Heart left ventricle (tissue), 16 donors: ENCODE measurements at regions not wholly inside any gene's neighbourhood (a gene's known extent, or its start where the extent isn't known, plus 50 kb on each side); places are given as distances from the start of the nearest gene placed in this dataset.

ENCODE experiments used
- ATAC-seq, 4 donors: fragments of 200-7000 bp; cut with Tn5 transposase; one replicate each; pipeline ENCODE4 v1.9.1; 2020 to 2022; ENCODE audit warnings: moderate library complexity in 4 of 4, mild to moderate bottlenecking in 3 of 4, moderate number of reproducible peaks in 1 of 4
- DNase-seq, 5 donors: peaks; one replicate each; pipeline ENCODE4 v3.0.0-alpha.2; 2020
- H3K27ac ChIP-seq, 12 donors: fragments of 200-600 bp; sonication (generic) in 4 of 12; one replicate each; pipeline versions ENCODE4 v1.5.0 to v1.8.0; 2016 to 2022; ENCODE audit warnings: mild to moderate bottlenecking in 2 of 12
- H3K27me3 ChIP-seq, 9 donors: fragments of 200-600 bp; sonication (generic) in 2 of 9; one replicate each; pipeline versions ENCODE4 v1.5.1 to v1.8.0; 2016 to 2022; ENCODE audit warnings: mild to moderate bottlenecking in 3 of 9
- H3K36me3 ChIP-seq, 9 donors: fragments of 200-600 bp; sonication (generic) in 2 of 9; one replicate each; pipeline versions ENCODE4 v1.5.0 to v1.8.0; 2018 to 2022; ENCODE audit warnings: mild to moderate bottlenecking in 2 of 9
- H3K4me1 ChIP-seq, 12 donors: fragments of 200-600 bp; sonication (generic) in 4 of 12; one replicate each; pipeline versions ENCODE4 v1.5.0 to v1.8.0; 2016 to 2022; ENCODE audit warnings: mild to moderate bottlenecking in 3 of 12
- H3K4me3 ChIP-seq, 12 donors: fragments of 200-600 bp; sonication (generic) in 4 of 12; one replicate each; pipeline versions ENCODE4 v1.5.0 to v1.8.0; 2017 to 2022; ENCODE audit warnings: mild to moderate bottlenecking in 9 of 12, moderate library complexity in 4 of 12
- H3K9me3 ChIP-seq, 12 donors: fragments of 200-600 bp; sonication (generic) in 4 of 12; one replicate each; pipeline versions ENCODE4 v1.5.0 to v1.8.0; 2016 to 2022; ENCODE audit warnings: mild to moderate bottlenecking in 1 of 12
- POLR2A ChIP-seq, 2 donors: fragments of 450-650 bp; IDR thresholded peaks; one replicate each; pipeline ENCODE4 v1.6.1; 2017; ENCODE audit warnings: antibody characterized with exemption in 2 of 2, mild to moderate bottlenecking in 2 of 2, moderate library complexity in 2 of 2
- WGBS, 4 donors: extraction: QIAGEN DNeasy Blood & Tissue Kit in 2 of 4; methylation state at CpG; one replicate each; pipeline versions ENCODE4 v1.1.5 to v1.1.7; 2013 to 2018; 5-methylcytosine and 5-hydroxymethylcytosine counted together
- intact Hi-C, 10 donors: fragments of 100-400 bp; cut with DNase I; formaldehyde crosslinking; loops; one replicate each; pipeline versions ENCODE4 v1.11.1 to v1.14.2; 2022
- TF ChIP-seq, protein P1 (sequence below), 12 donors: fragments of 200-600 bp; sonication (generic) in 4 of 12; IDR thresholded peaks; one replicate each; pipeline versions ENCODE4 v1.5.0 to v1.8.0; 2018 to 2022; ENCODE audit warnings: antibody characterized with exemption in 12 of 12, mild to moderate bottlenecking in 5 of 12
- donor health status: ischemic (EF 13 %, LVEDD 7.1; RV severe dilation, severe dysfunction).
- donor health status: healthy with polysubstance abuse.
- donor health status: DM: no; HTN: yes; CAD: no.
- donor health status: DM: no; HTN: no; CAD: no.
- donor health status: ischemic (EF 25% LVEDD 6.9; RV normal size, moderate dysfunction).
- donor health status: ischemic (EF 25% LVEDD 5.7; RV mildly dilated, moderate dysfunction).
- donor health status: healthy.
- donor health status: DM: yes; HTN: yes; CAD: no.
- donor health status: ischemic (EF 35%, LVEDD 5.7; RV mildly dilated, moderate dysfunction).
- donor health status: nonischemic (EF 11% LVEDD 7.7; RV severe dilation, severe dysfunction).
- donor health status: DM: yes; HTN: yes; CAD: no.
- donor health status: PGD.
- donor health status: ischemic (EF 29% LVEDD 5.4; RV normal size, mild dysfunction).
- donor health status: nonischemic (EF 23%, LVEDD 6.1; RV moderate dilation, normal function).

DNA sequence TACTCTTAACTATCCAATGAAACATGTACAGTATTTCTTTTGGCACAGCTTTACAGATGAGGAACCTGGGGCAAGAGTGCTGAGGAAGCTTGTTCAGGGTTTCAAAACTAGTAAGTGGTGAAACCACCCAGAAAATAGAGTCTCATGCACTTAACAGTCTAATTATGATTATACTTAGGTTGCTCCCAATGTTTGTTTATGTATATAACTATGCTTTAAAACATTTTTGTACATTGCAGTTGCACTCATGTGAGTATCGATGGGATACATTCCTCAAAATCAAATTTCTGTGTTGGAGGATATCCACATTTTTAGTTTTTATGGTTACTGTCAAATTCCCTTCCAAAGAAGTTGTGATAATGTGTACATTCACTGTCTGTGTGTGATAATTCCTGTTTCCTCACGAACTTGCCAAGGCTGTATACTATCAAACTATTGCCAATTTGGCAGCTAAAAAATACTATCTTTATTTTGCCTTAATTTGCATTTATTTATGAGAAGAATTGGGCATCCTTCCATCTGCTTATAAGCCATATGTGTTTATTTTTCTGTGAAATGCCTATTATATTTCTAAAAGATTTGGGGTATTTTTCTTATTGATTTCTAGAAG is 143.9 kb upstream of the SSTR1 start:
- 52 to 68% (median 53%) methylated on average over 2 of the region's 2 CpGs for WGBS, 4 donors
- no peaks in the 10 kb centered on the region for H3K36me3 ChIP-seq
- H3K27me3 ChIP-seq = no peaks in the 10 kb centered on the region
- H3K4me3 ChIP-seq = no peak overlapping the region
- no peak overlapping the region for H3K27ac ChIP-seq
- no peak for DNase-seq
- intact Hi-C loops = no loop called here
- no peak for TF ChIP-seq POLR2A (IDR thresholded peaks at IDR 0.05)
- TF ChIP-seq, protein P1, sequence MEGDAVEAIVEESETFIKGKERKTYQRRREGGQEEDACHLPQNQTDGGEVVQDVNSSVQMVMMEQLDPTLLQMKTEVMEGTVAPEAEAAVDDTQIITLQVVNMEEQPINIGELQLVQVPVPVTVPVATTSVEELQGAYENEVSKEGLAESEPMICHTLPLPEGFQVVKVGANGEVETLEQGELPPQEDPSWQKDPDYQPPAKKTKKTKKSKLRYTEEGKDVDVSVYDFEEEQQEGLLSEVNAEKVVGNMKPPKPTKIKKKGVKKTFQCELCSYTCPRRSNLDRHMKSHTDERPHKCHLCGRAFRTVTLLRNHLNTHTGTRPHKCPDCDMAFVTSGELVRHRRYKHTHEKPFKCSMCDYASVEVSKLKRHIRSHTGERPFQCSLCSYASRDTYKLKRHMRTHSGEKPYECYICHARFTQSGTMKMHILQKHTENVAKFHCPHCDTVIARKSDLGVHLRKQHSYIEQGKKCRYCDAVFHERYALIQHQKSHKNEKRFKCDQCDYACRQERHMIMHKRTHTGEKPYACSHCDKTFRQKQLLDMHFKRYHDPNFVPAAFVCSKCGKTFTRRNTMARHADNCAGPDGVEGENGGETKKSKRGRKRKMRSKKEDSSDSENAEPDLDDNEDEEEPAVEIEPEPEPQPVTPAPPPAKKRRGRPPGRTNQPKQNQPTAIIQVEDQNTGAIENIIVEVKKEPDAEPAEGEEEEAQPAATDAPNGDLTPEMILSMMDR (IDR thresholded peaks at IDR 0.05) = no peak
- H3K9me3 ChIP-seq = peaks cover 0 to 41% (median 19%) of the 10 kb centered on the region in 12 donors
- ATAC-seq = no peak
- no peaks in the 10 kb centered on the region for H3K4me1 ChIP-seq

DNA sequence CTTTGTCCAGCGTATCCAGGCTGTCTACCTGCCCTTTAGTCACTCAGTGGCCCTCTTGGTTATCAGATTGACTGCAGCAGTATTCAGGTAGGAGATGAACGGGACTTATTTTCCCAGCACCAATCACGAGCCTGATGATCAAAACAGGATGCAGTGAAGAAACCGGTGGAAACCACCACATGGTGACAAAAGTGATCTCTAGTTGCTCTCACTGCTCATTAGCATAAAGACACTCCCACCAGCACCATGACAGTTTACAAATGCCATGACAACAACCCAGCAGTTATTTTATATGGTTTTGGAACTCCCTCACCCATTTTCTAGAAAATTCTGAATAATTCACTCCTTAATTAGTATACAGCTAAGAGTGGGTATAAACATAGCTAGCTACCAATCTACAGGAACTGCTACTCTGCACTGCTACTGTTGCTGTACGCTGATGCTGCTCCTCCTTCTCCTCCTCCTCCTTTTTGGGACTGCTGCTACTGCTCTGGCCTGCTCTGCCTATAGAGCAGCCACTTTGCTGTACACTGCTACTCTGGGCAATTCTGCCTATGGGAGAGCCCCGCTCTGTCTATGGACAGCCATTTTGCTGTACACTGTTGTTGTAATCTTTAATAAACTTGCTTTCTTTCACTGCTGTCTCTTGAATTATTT is 142.5 kb upstream of the SSTR1 start:
- no peak overlapping the region for H3K4me3 ChIP-seq
- WGBS, 4 donors = 58 to 77% (median 69%) methylated on average over 6 of the region's 6 CpGs

GRCh38 chr14:38070061-38070588 is 137.6 kb upstream of the SSTR1 start:
- Histone ChIP-seq H3K4me1 (no peaks in the 10 kb centered on the region), H3K9me3 (no peaks in the 10 kb centered on the region), H3K27ac (no peak overlapping the region), H3K27me3 (no peaks in the 10 kb centered on the region), H3K36me3 (no peaks in the 10 kb centered on the region), H3K4me3 (no peak overlapping the region)
- 69 to 82% (median 78%) methylated on average over 2 of the region's 2 CpGs for WGBS, 4 donors
- no peak for ATAC-seq
- no peak for TF ChIP-seq POLR2A (IDR thresholded peaks at IDR 0.05)
- TF ChIP-seq, protein P1 (IDR thresholded peaks at IDR 0.05) = no peak
- intact Hi-C loops = no loop called here
- DNase-seq = no peak

More for the DNA sequence above, 142.5 kb upstream of the SSTR1 start:
- peak in 2 of 5 donors; percentile 21 to 37 for DNase-seq
- Histone ChIP-seq H3K9me3 (peaks cover 0 to 33% (median 18%) of the 10 kb centered on the region in 12 donors), H3K27me3 (no peaks in the 10 kb centered on the region), H3K27ac (peak overlapping the region in 1 of 12 donors; percentile 28), H3K4me1 (no peaks in the 10 kb centered on the region), H3K36me3 (no peaks in the 10 kb centered on the region)
- no peak for TF ChIP-seq POLR2A (IDR thresholded peaks at IDR 0.05)
- TF ChIP-seq, protein P1 (IDR thresholded peaks at IDR 0.05) = no peak
- ATAC-seq = no peak
- intact Hi-C loops = no loop called here

DNA sequence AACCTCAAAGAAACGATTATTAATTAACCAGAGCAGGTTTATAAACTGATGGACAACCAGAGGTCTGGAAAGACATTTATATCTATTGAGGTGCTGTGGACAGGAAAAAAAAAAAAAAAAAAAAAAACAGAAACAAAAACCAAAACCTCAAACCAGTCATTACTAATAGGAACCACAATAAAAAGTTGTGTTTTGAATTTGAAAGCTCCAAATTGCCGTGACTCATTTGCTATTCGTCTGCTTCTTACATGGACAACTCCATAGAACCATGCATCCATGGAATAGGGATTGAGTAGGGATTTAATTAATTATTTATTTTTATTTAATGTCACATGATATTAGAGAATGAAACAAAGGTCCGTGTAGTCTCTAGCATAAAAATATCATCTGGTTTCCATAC is 134.1 kb upstream of the SSTR1 start:
- intact Hi-C loops = no loop called here
- DNase-seq (no peak), ATAC-seq (no peak)
- TF ChIP-seq POLR2A (IDR thresholded peaks at IDR 0.05) = no peak
- TF ChIP-seq, protein P1 (IDR thresholded peaks at IDR 0.05) = no peak
- Histone ChIP-seq H3K4me3 (no peak overlapping the region), H3K9me3 (no peaks in the 10 kb centered on the region), H3K27ac (no peak overlapping the region), H3K4me1 (peaks cover 0 to 8% (median 0%) of the 10 kb centered on the region in 12 donors), H3K27me3 (no peaks in the 10 kb centered on the region), H3K36me3 (no peaks in the 10 kb centered on the region)
- WGBS, 4 donors = 66 to 74% (median 67%) methylated on average over 4 of the region's 4 CpGs
